OCI-M2 (cell line): ENCODE measurements at regions not wholly inside any gene's neighbourhood (a gene's known extent, or its start where the extent isn't known, plus 50 kb on each side); places are given as distances from the start of the nearest gene placed in this dataset.
"Not testable (repeated sequence)": the region's sequence is repeated elsewhere in the genome, so short reads cannot be mapped to it uniquely, and the experiment has no call there.

Experiments
- DNase-seq: peaks from one replicate; lab custom pipeline; 2025; ENCODE audit not compliant: unreplicated experiment; lab: John Stamatoyannopoulos, UW

GRCh38 chr1:204777591-204777990 lies 92.1 kb upstream of the LRRN2 start:
- no peak for DNase-seq

- no peak for DNase-seq
These were observed 90.0 kb upstream of the NFASC start for GRCh38 chr1:204780630-204781029.

GRCh38 chr1:204782118-204782700 lies 88.5 kb upstream of the NFASC start:
- DNase-seq = no peak

GRCh38 chr1:204785023-204785422 lies 85.6 kb upstream of the NFASC start:
- not testable (repeated sequence) for DNase-seq

- no peak for DNase-seq
These were observed 82.2 kb upstream of the NFASC start for GRCh38 chr1:204788470-204788869.

GRCh38 chr1:204791453-204792353 lies 79.0 kb upstream of the NFASC start:
- no peak for DNase-seq

GRCh38 chr1:204792354-204792692 lies 78.3 kb upstream of the NFASC start:
- no peak for DNase-seq

- DNase-seq = no peak
These were observed 77.3 kb upstream of the NFASC start for GRCh38 chr1:204793259-204793914.

GRCh38 chr1:204796886-204797285 lies 73.8 kb upstream of the NFASC start:
- DNase-seq = not testable (repeated sequence)

GRCh38 chr1:204797401-204797800 lies 73.3 kb upstream of the NFASC start:
- no peak for DNase-seq

- no peak for DNase-seq
These were observed 71.0 kb upstream of the NFASC start for GRCh38 chr1:204799630-204800029.

GRCh38 chr1:204801211-204801610 lies 69.5 kb upstream of the NFASC start:
- DNase-seq = no peak

- DNase-seq = no peak
These were observed 68.1 kb upstream of the NFASC start for GRCh38 chr1:204802401-204803175.

GRCh38 chr1:204803607-204804006 lies 67.1 kb upstream of the NFASC start:
- no peak for DNase-seq

GRCh38 chr1:204806943-204807687 lies 63.5 kb upstream of the NFASC start:
- peak; percentile 72 for DNase-seq

GRCh38 chr1:204809488-204809887 lies 61.2 kb upstream of the NFASC start:
- DNase-seq = no peak

GRCh38 chr1:204812842-204813241 lies 57.8 kb upstream of the NFASC start:
- DNase-seq = no peak

- DNase-seq = no peak
These were observed 57.1 kb upstream of the NFASC start for GRCh38 chr1:204813522-204813921.

GRCh38 chr1:204814166-204814884 lies 56.3 kb upstream of the NFASC start:
- no peak for DNase-seq

- DNase-seq = no peak
These were observed 53.3 kb upstream of the NFASC start for GRCh38 chr1:204817341-204817740.
